ENCODE measurements at regions not wholly inside any gene's neighbourhood (a gene's known extent, or its start where the extent isn't known, plus 50 kb on each side); places are given as distances from the start of the nearest gene placed in this dataset.

- Histone ChIP-seq H3K14ac (replicated peaks; ENCODE audit: low read depth, low read length) (no peak overlapping the region), H3K27me3 (ENCODE audit: control insufficient read depth, insufficient read depth, low read length) (no peaks in the 10 kb centered on the region), H2BK15ac (ENCODE audit: low read depth, low read length) (no peak overlapping the region), H3K4me2 (ENCODE audit: low read depth, low read length) (no peak overlapping the region), H2BK20ac (ENCODE audit: low read depth, low read length) (no peak overlapping the region), H2BK120ac (ENCODE audit: low read depth, low read length) (no peak overlapping the region), H4K5ac (ENCODE audit: low read depth, low read length) (no peak overlapping the region), H3K23ac (ENCODE audit: low read depth, low read length) (no peak overlapping the region), H3K18ac (ENCODE audit: low read depth, low read length) (no peak overlapping the region), H3K9ac (ENCODE audit: low read depth, low read length) (no peak overlapping the region), H4K20me1 (ENCODE audit: insufficient read depth, low read length) (peaks cover 89% of the 10 kb centered on the region), H2AK5ac (ENCODE audit: low read depth, low read length) (no peak overlapping the region), H4K91ac (ENCODE audit: insufficient read depth, low read depth, low read length) (no peak overlapping the region), H3K4me1 (ENCODE audit: control insufficient read depth, insufficient read depth, low read length) (peaks cover 6% of the 10 kb centered on the region), H3K9me1 (ENCODE audit: insufficient read depth, low read length) (peaks cover 6% of the 10 kb centered on the region; the same call in 1 of the 2 replicates), H3K9me3 (ENCODE audit: control insufficient read depth, insufficient read depth, low read length) (no peaks in the 10 kb centered on the region), H3K4ac (ENCODE audit: low read depth, low read length) (no peak overlapping the region), H2BK5ac (ENCODE audit: low read depth, low read length, poor library complexity, severe bottlenecking) (no peak overlapping the region), H3K36me3 (ENCODE audit: control insufficient read depth, insufficient read depth, low read length) (no peaks in the 10 kb centered on the region), H2AFZ (replicated peaks; ENCODE audit: low read length, poor library complexity) (no peak overlapping the region), H4K8ac (ENCODE audit: low read depth in 2 of 2, low read length in 2 of 2) (no peak overlapping the region), H3K4me3 (ENCODE audit: insufficient read depth, low read depth, low read length) (no peak overlapping the region), H3K27ac (ENCODE audit: insufficient read depth, low read length) (no peak overlapping the region), H2AK9ac (replicated peaks; ENCODE audit: low read depth, low read length, poor library complexity) (no peak overlapping the region), H3K56ac (ENCODE audit: extremely low read depth, insufficient read depth, low read length) (no peak overlapping the region), H3K79me1 (ENCODE audit: low read depth in 1 of 2, low read length in 2 of 2) (peaks cover 39 to 84% of the 10 kb centered on the region in 2 experiments)
- no CpG with 5 or more reads among the region's 2 CpGs for WGBS, 2 experiments (ENCODE audit: extremely low coverage in 2 of 2, insufficient read length in 1 of 2)
- ATAC-seq (ENCODE audit: low read depth) (no peak), DNase-seq (no peak)
- in situ Hi-C loops (cut with MboI; ENCODE audit: low sequenced_read_pairs), result no loop called here
- intact Hi-C loops (cut with micrococcal nuclease), result no loop called here
- CTCF ChIA-PET, result no interaction called here
- BruUV-seq (replicated peaks), result no TSS peak
- dilution Hi-C loops (cut with HindIII; ENCODE audit: low sequenced_read_pairs, unreplicated experiment), result no loop called here
- POLR2A ChIA-PET (ENCODE audit: unreplicated experiment), result interaction anchor here (1.6 kb wide), 1 partner anchor 9 kb away, joined by 5 read pairs; no protein-coding TSS in a partner anchor
- no peak for TF ChIP-seq ELK1 (IDR thresholded peaks at IDR 0.05; ENCODE audit: borderline replicate concordance, low read depth, low read length)
- no peak for TF ChIP-seq NFE2L2 (IDR thresholded peaks at IDR 0.05; ENCODE audit: low read depth, low read length)
- TF ChIP-seq MAZ (IDR thresholded peaks at IDR 0.05; ENCODE audit: borderline replicate concordance, low read depth, low read length), result no peak
- TF ChIP-seq, protein P1, sequence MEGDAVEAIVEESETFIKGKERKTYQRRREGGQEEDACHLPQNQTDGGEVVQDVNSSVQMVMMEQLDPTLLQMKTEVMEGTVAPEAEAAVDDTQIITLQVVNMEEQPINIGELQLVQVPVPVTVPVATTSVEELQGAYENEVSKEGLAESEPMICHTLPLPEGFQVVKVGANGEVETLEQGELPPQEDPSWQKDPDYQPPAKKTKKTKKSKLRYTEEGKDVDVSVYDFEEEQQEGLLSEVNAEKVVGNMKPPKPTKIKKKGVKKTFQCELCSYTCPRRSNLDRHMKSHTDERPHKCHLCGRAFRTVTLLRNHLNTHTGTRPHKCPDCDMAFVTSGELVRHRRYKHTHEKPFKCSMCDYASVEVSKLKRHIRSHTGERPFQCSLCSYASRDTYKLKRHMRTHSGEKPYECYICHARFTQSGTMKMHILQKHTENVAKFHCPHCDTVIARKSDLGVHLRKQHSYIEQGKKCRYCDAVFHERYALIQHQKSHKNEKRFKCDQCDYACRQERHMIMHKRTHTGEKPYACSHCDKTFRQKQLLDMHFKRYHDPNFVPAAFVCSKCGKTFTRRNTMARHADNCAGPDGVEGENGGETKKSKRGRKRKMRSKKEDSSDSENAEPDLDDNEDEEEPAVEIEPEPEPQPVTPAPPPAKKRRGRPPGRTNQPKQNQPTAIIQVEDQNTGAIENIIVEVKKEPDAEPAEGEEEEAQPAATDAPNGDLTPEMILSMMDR (conservative IDR thresholded peaks at IDR 0.05; ENCODE audit: low read depth, low read length), result no peak
- no peak for TF ChIP-seq CEBPB (IDR thresholded peaks at IDR 0.05; ENCODE audit: low read depth, low read length)
- no peak for TF ChIP-seq USF2 (IDR thresholded peaks at IDR 0.05; ENCODE audit: low read depth, low read length)
- no peak for TF ChIP-seq SMC3 (IDR thresholded peaks at IDR 0.05; ENCODE audit: low read depth, low read length)
- no peak for TF ChIP-seq CHD1 (IDR thresholded peaks at IDR 0.05; ENCODE audit: low read depth, low read length)
- no peak for TF ChIP-seq MXI1 (IDR thresholded peaks at IDR 0.05; ENCODE audit: borderline replicate concordance, low read depth, low read length)
- TF ChIP-seq POLR2A (IDR thresholded peaks at IDR 0.05; ENCODE audit: low read depth, low read length), result no peak
- no peak for TF ChIP-seq RFX5 (IDR thresholded peaks at IDR 0.05; ENCODE audit: low read depth, low read length)
- no peak for TF ChIP-seq FOS (IDR thresholded peaks at IDR 0.05; ENCODE audit: low read depth, low read length)
- no peak for TF ChIP-seq BHLHE40 (IDR thresholded peaks at IDR 0.05; ENCODE audit: low read depth, low read length)
- TF ChIP-seq MAFK (IDR thresholded peaks at IDR 0.05; ENCODE audit: low read depth, low read length), result no peak
- TF ChIP-seq RCOR1 (IDR thresholded peaks at IDR 0.05; ENCODE audit: insufficient replicate concordance, low read length), result no peak
- no peak for TF ChIP-seq RAD21 (IDR thresholded peaks at IDR 0.05; ENCODE audit: low read length)
These were observed 450.7 kb downstream of the SHQ1 start for GRCh38 chr3:72397586-72397985.

Data from IMR-90 (cell line).